AG04450 (cell line): ENCODE measurements at regions not wholly inside any gene's neighbourhood (a gene's known extent, or its start where the extent isn't known, plus 50 kb on each side); places are given as distances from the start of the nearest gene placed in this dataset.

Experiments
- CTCF ChIA-PET: fragments of 300-600, 350-600 bp; formaldehyde crosslinking; extraction: SDS; loops from one replicate; lab custom pipeline; 2022; ENCODE audit warnings: antibody characterized with exemption, inconsistent platforms; lab: Charles Lee
- POLR2A ChIA-PET: fragments of 350-600 bp; formaldehyde crosslinking; extraction: SDS; loops from one replicate; lab custom pipeline; 2021; ENCODE audit warnings: antibody characterized with exemption, inconsistent platforms; lab: Yijun Ruan, JAX
- DNase-seq: peaks from one replicate; pipeline ENCODE4 v3.0.0-alpha.2; 2011; ENCODE audit warnings: low read depth, low spot score
- H3K27ac ChIP-seq: one replicate; pipeline ENCODE4 v1.5.1; 2012; ENCODE audit warnings: low read depth, low read length, control low read depth
- H3K27me3 ChIP-seq: one replicate; pipeline ENCODE4 v1.6.0; 2012; ENCODE audit warnings: low read length; ENCODE audit not compliant: control insufficient read depth, insufficient read depth
- H3K4me3 ChIP-seq: 2 replicates; pipeline ENCODE4 v1.5.1; 2011; ENCODE audit warnings: mild to moderate bottlenecking, low read depth, low read length, control low read depth
- H3K9me3 ChIP-seq: 2 replicates; pipeline ENCODE4 v1.5.1; 2012; ENCODE audit warnings: low read length; ENCODE audit not compliant: control insufficient read depth, insufficient read depth
- TF ChIP-seq, protein P1 (sequence below): IDR thresholded peaks from 2 replicates; pipeline ENCODE4 v1.5.1; 2011; ENCODE audit warnings: low read depth, low read length, control low read depth, inconsistent platforms

DNA sequence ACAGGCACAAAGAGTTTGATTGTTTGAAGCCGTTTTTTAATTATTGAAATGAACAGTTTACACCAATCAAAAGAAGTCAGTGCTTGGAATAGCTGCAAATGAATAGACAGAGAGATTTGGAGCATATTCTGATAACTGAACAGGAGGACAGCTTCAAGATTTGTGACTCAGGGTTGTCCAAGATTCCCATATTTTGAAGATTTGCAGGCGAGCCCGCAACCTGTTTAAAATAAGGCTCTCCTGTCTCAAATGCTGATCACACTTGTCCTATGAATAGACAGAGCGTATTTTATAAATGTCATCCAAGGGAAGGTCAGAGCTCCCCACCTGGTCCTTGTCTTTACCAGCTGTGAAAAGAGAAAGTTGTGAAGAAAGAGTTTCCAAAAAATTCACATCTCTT, 198.7 kb downstream of the RNF144A start:
- ChIA-PET POLR2A (no interaction called here), CTCF (interaction anchor here (1.1 to 2.5 kb wide), 2 partner anchors 18 to 19 kb away, joined by 3 to 9 read pairs; no protein-coding TSS in a partner anchor)
- no peak overlapping the region for H3K4me3 ChIP-seq
- H3K27me3 ChIP-seq: no peaks in the 10 kb centered on the region
- TF ChIP-seq, protein P1, sequence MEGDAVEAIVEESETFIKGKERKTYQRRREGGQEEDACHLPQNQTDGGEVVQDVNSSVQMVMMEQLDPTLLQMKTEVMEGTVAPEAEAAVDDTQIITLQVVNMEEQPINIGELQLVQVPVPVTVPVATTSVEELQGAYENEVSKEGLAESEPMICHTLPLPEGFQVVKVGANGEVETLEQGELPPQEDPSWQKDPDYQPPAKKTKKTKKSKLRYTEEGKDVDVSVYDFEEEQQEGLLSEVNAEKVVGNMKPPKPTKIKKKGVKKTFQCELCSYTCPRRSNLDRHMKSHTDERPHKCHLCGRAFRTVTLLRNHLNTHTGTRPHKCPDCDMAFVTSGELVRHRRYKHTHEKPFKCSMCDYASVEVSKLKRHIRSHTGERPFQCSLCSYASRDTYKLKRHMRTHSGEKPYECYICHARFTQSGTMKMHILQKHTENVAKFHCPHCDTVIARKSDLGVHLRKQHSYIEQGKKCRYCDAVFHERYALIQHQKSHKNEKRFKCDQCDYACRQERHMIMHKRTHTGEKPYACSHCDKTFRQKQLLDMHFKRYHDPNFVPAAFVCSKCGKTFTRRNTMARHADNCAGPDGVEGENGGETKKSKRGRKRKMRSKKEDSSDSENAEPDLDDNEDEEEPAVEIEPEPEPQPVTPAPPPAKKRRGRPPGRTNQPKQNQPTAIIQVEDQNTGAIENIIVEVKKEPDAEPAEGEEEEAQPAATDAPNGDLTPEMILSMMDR: no peak
- H3K27ac ChIP-seq: no peak overlapping the region
- no peak for DNase-seq
- no peaks in the 10 kb centered on the region for H3K9me3 ChIP-seq

GRCh38 chr2:7116511-7116910, 199.3 kb downstream of the RNF144A start:
- CTCF ChIA-PET: interaction anchor here (2.5 kb wide), 1 partner anchor 19 kb away, joined by 9 read pairs; no protein-coding TSS in a partner anchor
- TF ChIP-seq, protein P1: no peak

GRCh38 chr2:7117076-7117475, 199.9 kb downstream of the RNF144A start:
- Histone ChIP-seq H3K27me3 (no peaks in the 10 kb centered on the region), H3K27ac (no peak overlapping the region), H3K4me3 (no peak overlapping the region), H3K9me3 (no peaks in the 10 kb centered on the region)
- CTCF ChIA-PET: interaction anchor here (0.7 to 2.5 kb wide), 2 partner anchors 20 to 1805 kb away, joined by 3 to 9 read pairs; no protein-coding TSS in a partner anchor
- TF ChIP-seq, protein P1: no peak
- no peak for DNase-seq
- POLR2A ChIA-PET: no interaction called here

More at GRCh38 chr2:7116511-7116910, 199.3 kb downstream of the RNF144A start:
- POLR2A ChIA-PET: no interaction called here
- no peak overlapping the region for H3K27ac ChIP-seq
- no peak overlapping the region for H3K4me3 ChIP-seq
- no peak for DNase-seq
- no peaks in the 10 kb centered on the region for H3K9me3 ChIP-seq
- H3K27me3 ChIP-seq: no peaks in the 10 kb centered on the region

- POLR2A ChIA-PET: no interaction called here
- Histone ChIP-seq H3K4me3 (no peak overlapping the region), H3K27ac (no peak overlapping the region), H3K27me3 (no peaks in the 10 kb centered on the region), H3K9me3 (no peaks in the 10 kb centered on the region)
- DNase-seq: no peak
- TF ChIP-seq, protein P1: no peak
- CTCF ChIA-PET: interaction anchor here (0.7 kb wide), 1 partner anchor 85 kb away, joined by 3 read pairs; no protein-coding TSS in a partner anchor
Observed at GRCh38 chr2:7118606-7119131, 201.5 kb downstream of the RNF144A start.

- no peak overlapping the region for H3K27ac ChIP-seq
- DNase-seq: no peak
- H3K4me3 ChIP-seq: no peak overlapping the region
- ChIA-PET POLR2A (no interaction called here), CTCF (no interaction called here)
- TF ChIP-seq, protein P1: peak; percentile 47
- H3K27me3 ChIP-seq: no peaks in the 10 kb centered on the region
- H3K9me3 ChIP-seq: no peaks in the 10 kb centered on the region
Observed at GRCh38 chr2:7119132-7119835, 202.1 kb downstream of the RNF144A start.
